Heart left ventricle (tissue), 16 donors: ENCODE measurements at regions not wholly inside any gene's neighbourhood (a gene's known extent, or its start where the extent isn't known, plus 50 kb on each side); places are given as distances from the start of the nearest gene placed in this dataset.

Experiments
- ATAC-seq, 4 donors: fragments of 200-7000 bp; cut with Tn5 transposase; one replicate each; pipeline ENCODE4 v1.9.1; 2020 to 2022; ENCODE audit warnings: moderate library complexity in 4 of 4, mild to moderate bottlenecking in 3 of 4, moderate number of reproducible peaks in 1 of 4
- DNase-seq, 5 donors: peaks; one replicate each; pipeline ENCODE4 v3.0.0-alpha.2; 2020
- H3K27ac ChIP-seq, 12 donors: fragments of 200-600 bp; sonication (generic) in 4 of 12; one replicate each; pipeline versions ENCODE4 v1.5.0 to v1.8.0; 2016 to 2022; ENCODE audit warnings: mild to moderate bottlenecking in 2 of 12
- H3K27me3 ChIP-seq, 9 donors: fragments of 200-600 bp; sonication (generic) in 2 of 9; one replicate each; pipeline versions ENCODE4 v1.5.1 to v1.8.0; 2016 to 2022; ENCODE audit warnings: mild to moderate bottlenecking in 3 of 9
- H3K36me3 ChIP-seq, 9 donors: fragments of 200-600 bp; sonication (generic) in 2 of 9; one replicate each; pipeline versions ENCODE4 v1.5.0 to v1.8.0; 2018 to 2022; ENCODE audit warnings: mild to moderate bottlenecking in 2 of 9
- H3K4me1 ChIP-seq, 12 donors: fragments of 200-600 bp; sonication (generic) in 4 of 12; one replicate each; pipeline versions ENCODE4 v1.5.0 to v1.8.0; 2016 to 2022; ENCODE audit warnings: mild to moderate bottlenecking in 3 of 12
- H3K4me3 ChIP-seq, 12 donors: fragments of 200-600 bp; sonication (generic) in 4 of 12; one replicate each; pipeline versions ENCODE4 v1.5.0 to v1.8.0; 2017 to 2022; ENCODE audit warnings: mild to moderate bottlenecking in 9 of 12, moderate library complexity in 4 of 12
- H3K9me3 ChIP-seq, 12 donors: fragments of 200-600 bp; sonication (generic) in 4 of 12; one replicate each; pipeline versions ENCODE4 v1.5.0 to v1.8.0; 2016 to 2022; ENCODE audit warnings: mild to moderate bottlenecking in 1 of 12
- POLR2A ChIP-seq, 2 donors: fragments of 450-650 bp; IDR thresholded peaks; one replicate each; pipeline ENCODE4 v1.6.1; 2017; ENCODE audit warnings: antibody characterized with exemption in 2 of 2, mild to moderate bottlenecking in 2 of 2, moderate library complexity in 2 of 2
- WGBS, 4 donors: extraction: QIAGEN DNeasy Blood & Tissue Kit in 2 of 4; methylation state at CpG; one replicate each; pipeline versions ENCODE4 v1.1.5 to v1.1.7; 2013 to 2018; 5-methylcytosine and 5-hydroxymethylcytosine counted together
- intact Hi-C, 10 donors: fragments of 100-400 bp; cut with DNase I; formaldehyde crosslinking; loops; one replicate each; pipeline versions ENCODE4 v1.11.1 to v1.14.2; 2022
- TF ChIP-seq, protein P1 (sequence below), 12 donors: fragments of 200-600 bp; sonication (generic) in 4 of 12; IDR thresholded peaks; one replicate each; pipeline versions ENCODE4 v1.5.0 to v1.8.0; 2018 to 2022; ENCODE audit warnings: antibody characterized with exemption in 12 of 12, mild to moderate bottlenecking in 5 of 12
- donor health status: ischemic (EF 13 %, LVEDD 7.1; RV severe dilation, severe dysfunction).
- donor health status: healthy with polysubstance abuse.
- donor health status: DM: no; HTN: yes; CAD: no.
- donor health status: DM: no; HTN: no; CAD: no.
- donor health status: ischemic (EF 25% LVEDD 6.9; RV normal size, moderate dysfunction).
- donor health status: ischemic (EF 25% LVEDD 5.7; RV mildly dilated, moderate dysfunction).
- donor health status: healthy.
- donor health status: DM: yes; HTN: yes; CAD: no.
- donor health status: ischemic (EF 35%, LVEDD 5.7; RV mildly dilated, moderate dysfunction).
- donor health status: nonischemic (EF 11% LVEDD 7.7; RV severe dilation, severe dysfunction).
- donor health status: DM: yes; HTN: yes; CAD: no.
- donor health status: PGD.
- donor health status: ischemic (EF 29% LVEDD 5.4; RV normal size, mild dysfunction).
- donor health status: nonischemic (EF 23%, LVEDD 6.1; RV moderate dilation, normal function).

DNA sequence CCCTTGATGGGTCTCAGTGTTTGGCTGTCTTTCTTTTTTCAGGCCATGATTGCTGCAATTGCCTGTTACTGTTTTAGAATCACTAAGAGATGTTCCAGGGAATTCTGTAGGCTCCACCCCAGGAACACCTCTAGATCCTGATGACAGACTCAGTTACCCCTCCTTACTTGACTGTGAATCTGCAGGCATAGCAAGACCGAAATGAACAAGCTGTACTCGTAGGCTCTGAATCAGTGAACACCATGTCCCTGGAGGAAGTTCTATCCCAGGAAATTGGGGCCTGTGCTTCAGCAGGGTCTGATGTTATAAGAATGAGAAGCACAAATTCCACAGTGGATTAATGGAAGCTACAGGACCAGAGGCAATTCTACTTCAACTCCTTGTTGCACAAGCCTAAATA, 148.6 kb downstream of the COPS8 start:
- intact Hi-C loops = no loop called here
- no peaks in the 10 kb centered on the region for H3K9me3 ChIP-seq
- peak in 1 of 5 donors; percentile 40 for DNase-seq
- no peak overlapping the region for H3K4me3 ChIP-seq
- H3K27ac ChIP-seq = peak overlapping the region in 9 of 12 donors; percentile 37 to 81 (median 68)
- TF ChIP-seq POLR2A (IDR thresholded peaks at IDR 0.05) = no peak
- TF ChIP-seq, protein P1, sequence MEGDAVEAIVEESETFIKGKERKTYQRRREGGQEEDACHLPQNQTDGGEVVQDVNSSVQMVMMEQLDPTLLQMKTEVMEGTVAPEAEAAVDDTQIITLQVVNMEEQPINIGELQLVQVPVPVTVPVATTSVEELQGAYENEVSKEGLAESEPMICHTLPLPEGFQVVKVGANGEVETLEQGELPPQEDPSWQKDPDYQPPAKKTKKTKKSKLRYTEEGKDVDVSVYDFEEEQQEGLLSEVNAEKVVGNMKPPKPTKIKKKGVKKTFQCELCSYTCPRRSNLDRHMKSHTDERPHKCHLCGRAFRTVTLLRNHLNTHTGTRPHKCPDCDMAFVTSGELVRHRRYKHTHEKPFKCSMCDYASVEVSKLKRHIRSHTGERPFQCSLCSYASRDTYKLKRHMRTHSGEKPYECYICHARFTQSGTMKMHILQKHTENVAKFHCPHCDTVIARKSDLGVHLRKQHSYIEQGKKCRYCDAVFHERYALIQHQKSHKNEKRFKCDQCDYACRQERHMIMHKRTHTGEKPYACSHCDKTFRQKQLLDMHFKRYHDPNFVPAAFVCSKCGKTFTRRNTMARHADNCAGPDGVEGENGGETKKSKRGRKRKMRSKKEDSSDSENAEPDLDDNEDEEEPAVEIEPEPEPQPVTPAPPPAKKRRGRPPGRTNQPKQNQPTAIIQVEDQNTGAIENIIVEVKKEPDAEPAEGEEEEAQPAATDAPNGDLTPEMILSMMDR (IDR thresholded peaks at IDR 0.05) = no peak
- H3K4me1 ChIP-seq = peaks cover 0 to 47% (median 11%) of the 10 kb centered on the region in 12 donors
- ATAC-seq = peak in 3 of 4 donors; percentile 49 to 55 (median 53)
- no peaks in the 10 kb centered on the region for H3K36me3 ChIP-seq
- WGBS, 4 donors = 65 to 82% (median 79%) methylated on average over 2 of the region's 2 CpGs
- H3K27me3 ChIP-seq = no peaks in the 10 kb centered on the region

DNA sequence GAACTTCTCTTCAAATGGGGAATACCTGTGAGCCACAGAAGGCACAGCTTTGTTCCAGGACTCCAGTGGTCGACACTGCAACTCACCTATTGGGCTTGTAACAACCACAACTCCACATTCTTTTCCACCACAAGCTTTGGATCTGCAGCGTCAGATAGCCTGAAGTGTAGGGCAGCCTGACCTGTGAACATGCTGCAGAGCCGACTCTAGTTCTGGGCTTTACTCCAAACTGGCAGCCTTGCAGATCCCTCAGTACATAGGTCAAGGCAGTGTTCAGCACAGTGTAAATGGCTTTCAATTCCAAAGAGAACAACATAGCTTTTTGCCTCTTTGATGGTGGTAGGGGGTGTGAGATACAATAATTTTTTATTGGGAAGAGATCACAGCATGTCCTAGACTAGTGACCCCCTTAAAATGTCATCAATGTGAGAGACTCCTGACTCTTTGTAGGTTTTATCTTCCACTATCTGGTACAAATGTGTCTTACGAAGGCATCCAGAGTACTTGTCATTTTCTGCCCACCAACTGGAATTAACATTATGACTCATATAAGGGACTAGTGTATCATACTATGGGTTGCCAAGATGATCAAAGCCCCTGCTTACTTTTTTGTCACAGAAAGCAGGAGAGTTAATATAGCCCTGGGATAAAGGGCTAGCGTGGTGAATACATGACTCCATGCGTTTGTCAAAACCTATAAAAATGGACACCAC, 149.8 kb downstream of the COPS8 start:
- TF ChIP-seq, protein P1 (IDR thresholded peaks at IDR 0.05) = no peak
- TF ChIP-seq POLR2A (IDR thresholded peaks at IDR 0.05) = no peak
- Histone ChIP-seq H3K4me1 (peaks cover 0 to 47% (median 11%) of the 10 kb centered on the region in 12 donors), H3K27me3 (no peaks in the 10 kb centered on the region), H3K27ac (peak overlapping the region; percentile 37 to 84 (median 74)), H3K9me3 (peaks cover 0 to 11% (median 3%) of the 10 kb centered on the region in 12 donors), H3K4me3 (no peak overlapping the region), H3K36me3 (no peaks in the 10 kb centered on the region)
- 53 to 59% (median 54%) methylated on average over 6 of the region's 6 CpGs for WGBS, 4 donors
- peak; percentile 91 to 98 (median 92) for ATAC-seq
- peak in 4 of 5 donors; percentile 74 to 81 (median 78) for DNase-seq
- intact Hi-C loops = loop anchor here in 1 of 10 donors (5.0 kb wide), 1 partner anchor 82 kb away; no protein-coding TSS in a partner anchor

DNA sequence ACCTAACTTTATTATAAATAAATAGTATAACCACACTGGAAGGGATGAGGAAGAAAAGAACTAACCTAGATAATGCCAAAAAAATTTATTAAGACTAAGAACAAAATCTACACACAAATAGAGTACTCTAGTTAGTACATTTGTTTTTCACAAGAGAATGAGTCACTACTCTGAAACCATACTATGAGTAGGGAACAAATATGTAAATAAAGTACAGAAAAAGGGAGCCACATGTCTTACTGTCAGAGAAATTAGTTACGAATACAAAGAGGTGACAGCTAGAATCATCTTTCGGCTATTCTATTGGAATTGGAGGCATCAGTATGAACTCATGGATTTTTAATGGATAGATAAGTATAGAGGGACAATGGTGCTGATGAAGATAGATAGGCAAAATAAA, 150.5 kb downstream of the COPS8 start:
- Histone ChIP-seq H3K36me3 (no peaks in the 10 kb centered on the region), H3K9me3 (peaks cover 0 to 17% (median 8%) of the 10 kb centered on the region in 12 donors), H3K27ac (peak overlapping the region in 11 of 12 donors; percentile 59 to 84 (median 75)), H3K4me3 (no peak overlapping the region), H3K27me3 (no peaks in the 10 kb centered on the region), H3K4me1 (peaks cover 0 to 42% (median 10%) of the 10 kb centered on the region in 12 donors)
- 91 to 99% (median 94%) methylated on average over 2 of the region's 2 CpGs for whole genome bisulfite sequencing, 4 donors
- no peak for DNase-seq
- TF ChIP-seq, protein P1 (IDR thresholded peaks at IDR 0.05) = no peak
- TF ChIP-seq POLR2A (IDR thresholded peaks at IDR 0.05) = no peak
- intact Hi-C loops = loop anchor here in 1 of 10 donors (5.0 kb wide), 1 partner anchor 81 kb away; no protein-coding TSS in a partner anchor
- no peak for ATAC-seq

DNA sequence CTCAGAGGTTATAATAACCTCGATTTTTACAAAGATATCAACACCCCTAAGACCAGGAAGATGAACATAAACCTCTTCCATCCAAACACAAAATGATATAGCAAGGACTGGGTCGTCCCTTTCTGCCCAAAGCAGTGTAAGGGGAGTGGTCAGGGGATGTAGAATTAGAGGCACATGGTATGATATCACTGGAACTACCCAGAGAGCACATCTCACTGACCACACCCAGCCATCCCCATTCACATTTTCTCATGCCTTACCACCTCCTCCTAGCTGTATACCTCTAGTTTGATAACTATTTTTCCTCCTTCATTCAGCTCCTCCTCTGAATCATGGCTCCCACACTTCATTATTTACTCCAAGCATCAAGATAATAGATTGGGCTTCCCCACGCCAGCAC, 152.6 kb downstream of the COPS8 start:
- no peak overlapping the region for H3K27ac ChIP-seq
- intact Hi-C loops = loop anchor here in 1 of 10 donors (5.0 kb wide), 1 partner anchor 79 kb away; no protein-coding TSS in a partner anchor
- TF ChIP-seq, protein P1 (IDR thresholded peaks at IDR 0.05) = no peak
- TF ChIP-seq POLR2A (IDR thresholded peaks at IDR 0.05) = no peak
- no peak for ATAC-seq
- H3K27me3 ChIP-seq = no peaks in the 10 kb centered on the region
- DNase-seq = no peak
- no peak overlapping the region for H3K4me3 ChIP-seq
- peaks cover 0 to 29% (median 8%) of the 10 kb centered on the region in 12 donors for H3K4me1 ChIP-seq
- H3K36me3 ChIP-seq = no peaks in the 10 kb centered on the region
- peaks cover 0 to 34% (median 15%) of the 10 kb centered on the region in 12 donors for H3K9me3 ChIP-seq
- WGBS, 4 donors = 66 to 79% (median 70%) methylated on average over 3 of the region's 3 CpGs
